ENCODE measurements at regions not wholly inside any gene's neighbourhood (a gene's known extent, or its start where the extent isn't known, plus 50 kb on each side); places are given as distances from the start of the nearest gene placed in this dataset.

DNA sequence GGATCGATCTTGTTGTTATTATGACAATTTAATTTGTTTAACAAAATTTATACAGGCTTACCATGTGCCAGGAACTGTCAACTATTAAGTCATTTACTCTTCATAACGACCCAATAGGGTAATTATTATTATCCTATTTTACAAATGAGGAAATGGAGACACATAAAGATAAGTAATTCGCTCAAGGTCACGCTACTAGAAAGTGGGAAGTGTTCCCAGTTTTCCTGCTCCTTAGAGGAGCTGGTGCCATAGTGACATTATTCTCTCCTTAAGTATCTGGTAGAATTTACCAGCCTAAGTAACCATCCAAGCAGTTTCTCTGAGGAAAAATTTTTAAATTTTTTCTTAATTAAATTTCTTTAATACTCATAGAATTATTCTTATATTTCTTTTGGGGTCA is 360.9 kb upstream of the RNF32 start:
- no peak for DNase-seq

DNA sequence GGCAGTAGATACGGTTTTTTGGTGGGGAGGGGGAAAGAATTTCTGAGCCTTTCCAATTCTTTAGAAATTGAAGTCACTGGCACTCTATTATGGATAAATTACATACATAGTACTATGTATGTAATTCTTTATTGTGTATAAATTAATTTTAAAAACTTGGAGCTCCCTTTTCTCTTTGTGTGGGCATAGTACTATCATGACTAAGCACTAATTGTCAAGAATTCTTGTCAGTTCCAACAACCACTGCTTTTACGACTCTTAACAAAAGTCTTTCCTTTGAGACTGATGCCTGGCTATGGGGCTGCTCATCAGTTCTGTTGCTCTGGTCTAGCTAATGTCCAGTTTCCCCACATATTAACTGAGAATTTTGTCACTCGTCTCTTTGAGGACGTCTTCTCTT is 365.3 kb upstream of the RNF32 start:
- DNase-seq: no peak

DNA sequence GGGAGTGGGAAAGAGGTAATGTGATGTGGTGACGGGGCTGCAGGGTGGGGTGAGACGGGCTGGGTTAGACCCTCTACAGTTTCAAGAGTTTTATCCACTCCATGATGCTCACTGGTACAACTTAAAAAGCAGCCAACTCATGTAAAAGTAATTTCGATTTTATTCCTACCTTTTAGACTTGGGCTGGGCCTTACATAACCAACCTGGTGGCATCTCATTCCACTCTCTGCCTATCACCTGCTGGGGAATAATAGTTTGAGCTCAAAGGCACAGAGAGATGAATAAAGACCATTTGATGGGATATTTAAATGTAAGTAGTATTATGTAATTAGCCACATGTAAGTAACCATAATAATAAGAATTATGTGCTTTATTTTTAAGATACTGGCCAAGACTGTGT is 366.0 kb upstream of the RNF32 start:
- DNase-seq: no peak

DNA sequence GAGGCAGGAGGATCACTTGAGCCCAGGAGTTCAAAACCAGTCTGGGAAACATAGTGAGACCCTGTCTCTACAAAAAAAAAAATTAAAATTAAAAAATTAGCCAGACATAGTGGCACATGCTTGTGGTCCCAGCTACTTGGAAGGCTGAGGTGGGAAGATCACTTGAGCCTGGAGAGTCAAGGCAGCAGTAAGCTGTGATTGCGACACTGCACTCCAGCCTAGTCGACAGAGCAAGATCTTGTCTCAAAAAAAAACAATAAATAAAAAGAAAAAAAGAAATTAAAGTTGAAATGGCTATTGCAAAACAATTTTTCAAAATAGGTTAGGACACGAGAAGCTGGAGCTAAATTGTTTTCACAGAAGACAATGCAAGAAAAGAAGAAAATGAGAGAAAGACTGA is 379.0 kb upstream of the RNF32 start:
- no peak for DNase-seq

DNA sequence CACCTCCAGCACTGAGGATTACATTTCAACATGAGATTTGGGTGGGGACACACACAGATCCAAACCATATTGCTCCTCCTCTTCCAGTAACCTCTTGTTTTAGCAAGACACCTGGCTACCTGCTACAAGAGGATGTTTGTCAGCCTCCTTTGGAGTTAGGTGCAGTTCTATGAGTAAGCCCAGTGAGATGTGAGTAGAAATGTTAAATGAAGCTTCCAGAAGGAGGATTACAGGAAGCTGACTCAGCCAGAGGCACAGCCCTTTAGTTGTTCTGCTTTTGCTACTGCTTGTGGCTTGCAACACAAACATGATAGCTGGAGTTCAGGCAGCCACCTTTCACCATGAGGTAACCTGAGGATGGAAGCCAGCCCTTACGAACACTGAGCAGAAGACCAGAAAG is 382.7 kb upstream of the RNF32 start:
- no peak for DNase-seq

DNA sequence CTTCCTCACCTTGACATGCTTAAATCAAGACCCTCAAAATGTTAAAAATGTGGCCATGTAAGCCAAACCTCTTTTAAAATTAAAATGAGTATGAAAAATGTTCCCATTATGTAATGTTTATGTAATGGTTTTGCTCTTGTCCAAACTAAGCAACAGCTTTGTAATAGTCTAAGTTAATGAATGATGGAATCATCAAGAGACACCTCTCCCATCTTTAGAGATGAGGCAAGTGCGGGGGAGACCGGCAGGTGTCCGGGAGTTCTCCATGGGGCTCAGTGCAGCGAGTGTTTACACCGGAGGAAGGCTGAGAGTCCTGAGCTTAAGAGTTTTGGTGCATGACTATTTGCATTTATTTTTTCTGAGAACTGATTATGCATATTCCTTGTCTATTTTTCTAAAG is 384.9 kb upstream of the RNF32 start:
- DNase-seq: no peak

DNA sequence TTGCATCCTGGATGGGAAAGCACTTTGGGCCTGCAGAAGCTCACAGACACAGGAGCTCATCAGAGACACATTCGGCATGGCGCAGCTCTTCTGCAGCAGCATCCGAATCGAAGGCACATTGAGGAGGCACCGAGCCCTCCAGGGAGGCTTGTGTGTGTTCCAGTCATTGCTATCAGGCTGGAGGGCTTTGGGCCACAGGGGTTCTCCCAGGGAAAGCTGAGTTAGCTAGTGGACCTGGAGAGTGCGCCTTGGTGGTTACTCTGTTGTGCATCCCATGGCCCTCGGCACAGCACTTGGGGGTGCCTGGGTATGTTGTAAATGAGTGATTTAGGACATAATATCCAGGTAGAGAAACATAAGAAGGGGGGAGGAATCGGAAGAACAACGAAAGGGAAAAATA is 388.7 kb upstream of the RNF32 start:
- DNase-seq: no peak

DNA sequence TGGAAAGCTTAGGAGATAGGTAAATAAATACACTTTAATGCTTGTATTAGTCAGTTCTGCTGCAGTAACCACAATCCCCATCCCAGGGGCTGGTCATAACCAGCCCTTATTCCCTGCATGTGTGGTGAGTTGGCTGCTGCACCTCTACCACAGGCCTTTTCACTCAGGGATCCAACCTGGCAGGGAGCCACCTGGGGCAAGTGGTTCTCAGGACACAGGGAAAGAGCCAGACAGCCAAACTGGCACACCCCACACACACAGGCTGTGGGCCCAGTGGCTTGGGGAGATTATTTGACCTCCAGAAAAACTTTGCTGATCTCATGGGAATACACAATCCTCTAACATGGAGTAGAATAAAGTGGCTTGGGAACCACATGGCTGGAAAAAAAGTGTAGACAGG is 400.0 kb upstream of the RNF32 start:
- DNase-seq: no peak

DNA sequence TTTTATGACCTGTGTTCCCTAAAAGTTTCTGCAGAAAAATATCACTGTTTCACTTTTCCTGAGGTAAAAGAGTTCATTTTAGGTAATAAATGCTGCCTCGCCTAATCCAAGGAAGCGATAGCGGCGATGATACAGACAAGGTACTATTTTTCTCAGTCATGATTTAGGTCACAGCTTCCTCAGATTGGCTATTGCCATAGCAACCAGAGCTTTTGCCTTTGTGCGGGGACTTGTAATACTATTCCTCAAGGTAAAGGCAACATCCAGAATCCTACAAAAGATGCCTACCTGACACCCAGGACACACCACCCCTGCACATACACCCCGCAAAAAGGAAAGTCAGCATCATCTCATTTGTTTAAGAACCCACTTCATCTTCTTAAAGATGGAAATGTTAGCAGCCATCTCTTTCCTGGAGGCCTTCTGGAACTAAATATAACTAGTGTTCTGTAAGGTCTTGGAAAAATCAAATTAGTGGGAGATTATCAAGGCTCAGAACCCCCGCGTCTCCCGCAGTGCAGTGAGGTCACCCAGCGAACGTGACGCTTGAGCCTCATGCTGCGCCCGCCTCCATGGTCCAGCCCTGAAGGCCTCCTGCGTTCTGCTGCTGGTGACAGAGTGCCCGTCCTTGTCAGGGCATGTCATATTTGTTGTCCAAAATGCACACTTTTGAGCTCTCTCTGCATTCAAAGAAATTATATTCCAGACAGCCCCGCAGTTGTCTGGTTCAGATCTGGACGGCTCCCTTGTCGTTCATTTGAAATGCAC is 402.0 kb upstream of the RNF32 start:
- no peak for DNase-seq

DNA sequence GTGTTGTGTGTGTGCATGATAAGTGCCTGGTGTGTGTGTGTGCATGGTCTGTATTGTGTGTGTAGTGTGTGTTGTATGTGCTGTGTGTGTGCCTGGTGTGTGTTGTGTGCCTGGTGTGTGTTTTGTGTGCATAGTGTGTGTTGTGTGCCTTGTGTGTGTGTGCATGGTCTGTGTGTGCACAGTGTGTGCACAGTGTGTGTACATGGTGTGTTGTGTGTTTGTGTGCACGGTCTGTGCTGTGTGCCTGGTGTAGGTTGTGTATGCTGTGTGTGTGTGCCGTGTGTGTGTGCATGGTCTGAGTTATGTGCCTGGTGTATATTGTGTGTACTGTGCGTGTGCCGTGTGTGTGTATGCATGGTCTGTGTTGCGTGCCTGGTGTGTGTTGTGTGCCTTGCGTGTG is 403.0 kb upstream of the RNF32 start:
- DNase-seq: no peak

DNA sequence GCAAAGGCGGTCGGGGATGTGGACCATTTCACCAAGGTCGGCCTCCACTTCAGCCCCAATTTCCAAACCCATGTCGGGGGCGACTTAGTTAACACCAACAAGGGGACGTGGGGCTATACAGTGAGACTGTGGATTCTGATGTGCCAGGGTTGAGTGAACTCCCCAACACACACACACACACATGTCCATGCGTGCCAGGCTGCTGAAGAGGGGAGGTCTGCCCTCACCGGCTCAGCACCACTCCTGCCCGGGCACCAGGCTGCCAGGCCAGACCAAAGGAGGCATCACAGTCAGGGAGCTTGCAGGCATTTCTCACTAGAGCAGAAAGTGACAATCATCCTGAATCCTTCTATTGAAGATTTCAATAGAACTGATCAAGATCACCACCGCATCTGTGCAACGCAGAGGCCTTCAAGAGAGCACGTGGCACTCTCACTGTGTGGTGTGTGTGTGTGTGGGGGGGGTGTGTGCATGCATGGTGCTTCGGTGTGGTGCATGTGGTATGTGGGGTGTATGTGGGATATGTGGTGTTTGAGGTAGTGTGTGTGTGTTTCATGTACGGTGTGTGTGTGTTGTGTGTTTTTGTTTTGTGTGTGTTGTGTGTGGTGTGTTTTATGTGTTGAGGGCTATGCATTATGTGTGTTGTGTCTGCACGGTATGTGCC is 403.5 kb upstream of the RNF32 start:
- DNase-seq: no peak

DNA sequence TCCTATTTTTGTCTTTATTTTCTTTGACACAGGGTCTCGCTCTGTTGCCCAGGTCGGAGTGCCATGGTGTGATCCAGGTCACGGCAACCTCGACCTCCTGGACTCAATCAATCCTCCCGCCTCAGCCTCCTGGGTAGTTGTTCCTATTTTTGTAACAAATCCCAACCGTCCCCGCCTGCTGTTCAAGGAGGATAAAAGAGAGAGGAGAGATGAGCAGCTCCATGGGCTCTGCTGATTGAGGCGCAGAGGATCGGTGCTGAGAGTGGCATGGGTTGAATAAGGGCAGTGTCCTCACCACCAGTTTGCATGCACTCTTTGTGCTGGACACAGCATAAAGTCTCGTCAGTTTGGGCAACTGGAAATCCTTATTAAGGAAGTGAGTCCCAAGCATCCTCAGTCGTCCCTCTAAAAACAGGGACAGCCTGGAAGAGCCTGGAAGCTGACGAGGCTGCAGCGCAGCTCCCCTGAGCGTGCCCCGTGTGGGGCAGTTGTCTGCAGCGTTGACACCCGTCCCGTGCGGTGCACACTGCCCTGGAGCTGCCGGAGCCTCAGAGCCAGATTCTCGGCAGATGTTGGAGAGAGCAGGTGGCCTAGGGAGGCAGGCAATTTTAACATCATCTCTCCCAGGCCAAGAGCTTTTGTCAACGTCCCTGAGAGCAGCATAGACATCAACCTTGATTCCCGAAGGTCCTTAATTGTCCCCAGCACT is 404.2 kb upstream of the RNF32 start:
- no peak for DNase-seq

DNA sequence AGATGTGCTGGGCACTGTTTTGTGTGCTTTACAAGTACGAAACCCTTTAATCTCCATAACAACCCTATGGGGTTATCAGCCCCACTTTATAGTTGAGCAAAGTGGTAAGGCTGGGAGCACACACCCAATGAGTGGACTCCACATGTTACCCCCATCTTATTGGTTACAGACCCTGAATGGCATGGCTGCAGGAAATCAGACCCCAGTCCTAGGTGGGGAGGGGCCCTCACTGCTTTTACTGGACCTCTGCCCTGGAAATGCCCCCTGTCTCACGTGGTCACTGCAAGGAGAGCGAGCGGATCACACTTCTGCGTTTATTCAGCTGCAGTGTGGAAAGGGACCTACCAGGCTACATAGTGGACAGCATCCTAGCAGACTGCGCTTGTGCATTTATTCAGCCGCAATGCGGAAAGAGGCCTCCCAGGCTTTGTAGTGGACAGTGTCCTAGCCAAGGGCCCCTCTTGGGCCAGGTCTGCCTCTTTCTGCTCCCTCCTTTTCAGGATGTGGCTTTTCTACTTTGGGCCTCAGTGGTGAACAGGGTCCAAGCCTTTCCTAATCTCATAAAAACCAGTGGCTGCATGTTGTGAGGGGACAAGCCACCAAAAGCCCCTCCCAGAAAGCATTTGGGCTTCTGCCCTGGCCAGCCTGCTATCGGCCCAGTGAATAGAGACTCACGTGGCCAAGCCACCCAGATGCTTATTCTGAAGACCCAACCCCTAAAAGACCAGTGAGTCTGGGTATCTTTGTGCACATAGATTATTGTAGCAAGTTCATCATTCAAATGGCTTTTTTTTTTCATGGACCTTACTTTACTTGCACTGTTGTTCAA is 405.7 kb upstream of the RNF32 start:
- DNase-seq: no peak

DNA sequence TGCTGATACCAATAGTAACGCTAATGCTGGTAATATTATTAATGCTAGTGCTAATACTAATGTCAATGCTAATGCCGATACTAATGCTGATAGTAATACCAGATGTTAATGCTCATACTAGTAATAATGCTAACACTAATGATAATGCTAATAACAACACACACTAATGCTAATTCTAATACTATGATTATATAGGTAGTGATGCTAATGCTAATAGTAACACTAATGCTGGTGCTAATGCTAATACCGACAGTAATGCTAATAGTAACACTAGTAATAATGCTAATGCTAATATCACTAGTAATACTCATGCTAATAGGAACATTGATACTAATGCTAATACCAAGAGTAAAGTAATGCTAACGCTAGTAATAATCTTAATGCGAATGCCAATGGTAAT is 406.4 kb upstream of the RNF32 start:
- no peak for DNase-seq

DNA sequence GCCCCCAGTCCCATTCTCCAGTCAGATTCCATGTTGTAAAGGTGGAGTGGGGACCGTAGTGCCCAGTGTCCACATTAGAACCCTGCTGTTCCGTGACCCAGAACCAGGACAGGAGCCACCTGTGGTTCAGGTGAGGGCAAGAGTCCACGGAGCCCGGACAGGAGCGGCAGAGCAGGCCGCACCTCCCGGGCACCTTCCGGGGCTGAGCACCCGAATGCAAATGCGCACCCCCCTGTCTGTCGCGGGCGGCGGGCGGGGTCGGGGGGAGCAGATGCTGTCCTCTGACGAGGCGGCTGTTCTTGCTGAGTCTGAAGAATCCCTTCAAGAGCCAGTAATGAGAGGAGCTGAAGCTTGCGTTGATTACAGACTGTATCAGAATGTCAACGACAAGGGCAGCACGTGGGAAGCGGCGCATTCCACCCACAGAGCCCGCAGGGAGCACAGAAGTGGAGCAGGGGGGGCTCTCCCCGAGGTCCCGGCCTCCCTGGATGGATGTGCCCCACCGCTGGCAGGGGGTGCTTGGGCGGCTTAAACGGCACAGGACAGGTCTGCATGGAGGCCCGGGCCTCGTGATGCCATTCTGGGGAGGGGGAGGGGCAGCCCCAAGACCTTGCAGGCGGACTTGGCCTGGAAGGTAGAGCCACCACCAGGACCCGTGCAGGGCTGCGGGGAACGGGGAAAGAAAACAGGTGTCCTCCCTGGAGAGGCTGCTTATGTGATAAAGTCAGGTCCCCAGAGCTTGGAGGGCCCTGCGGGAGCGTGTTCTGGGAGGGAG is 407.5 kb upstream of the RNF32 start:
- DNase-seq: no peak

DNA sequence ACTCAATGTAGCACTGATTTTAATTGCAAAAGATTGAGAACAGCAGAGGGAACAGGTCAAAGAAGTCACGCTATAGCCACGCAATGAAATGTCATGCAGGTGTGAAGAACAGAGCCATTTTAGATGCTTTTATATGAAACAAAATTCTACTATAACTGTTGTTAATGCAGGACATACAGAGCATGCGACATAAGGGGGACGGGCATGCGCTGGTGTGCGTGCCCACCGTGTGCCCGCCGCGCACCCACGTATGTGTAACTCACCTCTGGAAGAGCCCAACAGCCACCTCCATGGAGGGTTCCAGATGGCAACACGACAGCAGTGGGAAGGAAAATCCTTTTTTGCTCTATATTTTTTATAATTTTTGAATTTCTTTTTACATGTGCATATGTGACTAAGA is 410.0 kb upstream of the RNF32 start:
- no peak for DNase-seq

DNA sequence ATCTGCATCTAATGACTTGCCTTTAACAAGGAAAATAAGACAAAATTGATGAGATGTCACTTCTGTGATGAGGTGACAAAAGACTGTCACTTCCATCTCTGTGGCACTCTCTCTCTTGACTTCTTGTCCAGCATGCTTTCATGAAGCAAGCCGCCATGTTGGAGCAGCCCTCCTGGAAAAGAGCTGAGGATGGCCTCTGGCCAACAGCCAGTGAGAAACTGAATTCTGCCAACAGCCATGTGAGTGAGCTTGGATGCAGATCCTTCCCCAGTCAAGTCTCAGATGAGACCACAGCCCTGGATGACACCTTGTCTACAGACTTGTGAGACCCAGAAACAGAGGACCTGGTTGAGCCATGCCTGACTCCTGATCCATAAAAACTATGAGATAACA is 412.6 kb upstream of the SHH start:
- no peak for DNase-seq

DNA sequence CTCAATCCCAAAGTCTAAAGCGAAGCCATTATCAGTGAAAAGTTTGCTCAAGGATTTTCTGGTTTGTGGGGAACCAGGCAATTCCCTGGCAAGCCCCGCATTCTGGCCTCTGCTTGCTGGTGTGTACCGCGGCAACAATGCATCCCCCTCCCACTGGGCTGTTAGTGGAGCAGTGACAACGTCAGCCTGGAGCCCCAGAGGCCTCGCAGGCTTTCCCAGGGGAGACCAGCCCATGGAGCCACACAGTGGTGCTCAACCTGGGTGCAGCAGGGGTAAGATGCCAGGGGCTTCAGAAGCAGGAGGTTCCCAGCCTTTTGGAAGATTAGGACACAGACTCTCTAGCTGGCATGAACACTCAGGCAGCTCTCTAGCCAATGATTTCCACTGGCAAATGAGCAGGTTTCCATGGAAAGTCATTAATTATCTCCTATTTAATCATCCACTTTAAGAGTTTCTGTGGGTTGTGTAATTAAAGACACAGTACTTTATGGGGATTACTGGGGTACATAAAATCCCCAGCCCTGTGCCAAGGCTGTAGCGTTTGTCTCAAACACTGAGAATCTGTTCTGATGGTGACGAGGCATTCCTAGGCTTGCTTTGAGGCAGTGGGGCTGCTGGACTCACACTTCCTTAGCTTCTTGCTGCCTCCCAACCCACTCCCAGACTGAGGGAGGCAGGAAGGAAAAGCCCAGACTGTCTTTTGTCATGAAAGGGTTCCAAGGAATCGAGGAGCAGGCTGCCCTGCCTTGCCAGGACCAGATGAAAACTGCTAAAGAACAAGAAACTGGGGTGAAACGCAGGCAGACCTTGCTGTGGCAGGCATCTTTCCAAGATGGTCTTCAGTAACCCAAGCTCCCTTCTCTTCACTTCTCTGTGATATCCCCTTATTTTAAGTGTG is 411.9 kb upstream of the SHH start:
- DNase-seq: no peak

DNA sequence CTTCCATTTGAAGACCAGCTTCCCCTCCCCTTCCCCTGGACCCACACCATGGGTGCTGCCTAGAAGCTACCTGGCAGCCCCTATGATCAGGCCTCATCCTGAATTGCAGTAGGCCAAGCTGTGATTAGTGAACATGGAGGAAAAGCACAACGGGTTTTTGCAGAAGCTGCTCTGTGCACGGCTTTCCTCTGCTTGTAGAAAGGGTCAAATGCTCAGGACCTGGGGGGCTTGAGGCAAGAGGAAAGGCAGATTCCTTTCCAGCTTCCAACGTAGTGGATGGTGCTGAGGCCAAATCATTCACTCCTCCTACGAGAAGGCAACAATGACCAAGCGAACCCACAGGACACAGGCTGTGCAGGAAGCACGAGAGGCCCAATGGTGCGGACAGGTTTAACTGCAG is 410.3 kb upstream of the SHH start:
- no peak for DNase-seq

DNA sequence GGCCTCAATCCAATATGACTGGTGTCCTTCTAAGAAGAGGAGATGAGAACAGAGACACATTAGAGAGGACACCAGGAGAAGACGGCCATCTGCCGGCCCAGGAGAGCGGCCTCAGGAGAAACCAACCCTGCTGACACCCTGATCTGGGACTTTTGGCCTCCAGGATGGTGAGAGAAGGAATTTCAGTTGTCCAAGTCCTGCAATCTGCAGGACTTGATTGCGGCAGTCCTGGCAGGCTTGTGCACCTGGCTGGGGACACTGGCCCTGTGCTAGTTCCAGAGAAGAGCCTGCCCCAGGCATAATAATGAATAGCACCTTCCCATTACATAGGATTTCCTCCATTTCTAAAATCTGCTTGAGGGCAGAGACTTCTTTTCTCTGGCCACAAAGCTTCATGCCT is 409.9 kb upstream of the SHH start:
- no peak for DNase-seq

DNA sequence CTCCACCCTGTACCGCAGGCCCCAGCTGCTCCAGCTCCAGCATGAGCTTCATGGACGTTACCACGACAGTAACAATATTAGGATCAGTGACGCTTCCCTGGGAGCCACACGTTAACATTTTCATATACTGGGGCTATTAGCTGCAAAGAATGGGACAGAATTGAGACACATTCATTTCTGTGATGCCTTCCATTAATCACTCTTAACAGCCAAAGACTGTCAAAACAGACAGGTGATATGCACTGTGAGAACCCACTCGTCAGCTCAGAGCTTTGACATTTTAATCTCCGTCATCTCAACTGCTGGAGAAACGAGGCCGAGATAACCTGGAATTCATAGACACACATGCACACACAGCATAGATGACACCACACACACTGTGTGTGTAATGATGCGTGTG is 408.4 kb upstream of the SHH start:
- DNase-seq: no peak
